Suppressor macrophage treated with lipopolysaccharide for 4 hours (primary cell): ENCODE measurements at regions not wholly inside any gene's neighbourhood (a gene's known extent, or its start where the extent isn't known, plus 50 kb on each side); places are given as distances from the start of the nearest gene placed in this dataset.
"Not testable (repeated sequence)": the region's sequence is repeated elsewhere in the genome, so short reads cannot be mapped to it uniquely, and the experiment has no call there.

Experiments
- DNase-seq: peaks from one replicate; pipeline ENCODE4 v3.0.0-alpha.2; 2020

DNA sequence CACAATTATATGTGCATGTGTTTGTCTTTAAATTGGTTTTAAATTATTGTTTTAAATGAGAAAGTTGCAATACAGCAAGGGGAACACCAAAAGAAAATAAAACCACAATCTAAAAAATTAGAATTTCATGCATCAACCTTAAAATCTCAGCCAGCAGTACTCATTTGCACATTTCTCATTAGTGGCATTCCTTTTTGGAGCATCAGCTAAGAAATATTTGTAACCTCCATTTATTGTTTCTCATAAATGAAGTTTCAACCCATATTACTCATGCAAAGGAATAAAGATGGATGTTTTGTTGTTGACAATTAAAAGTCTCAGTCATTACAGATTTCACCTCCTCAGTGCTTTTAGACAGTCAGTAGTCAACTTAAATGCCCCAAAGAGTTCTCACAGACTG, 160.1 kb downstream of the TBX15 start:
- no peak for DNase-seq

DNA sequence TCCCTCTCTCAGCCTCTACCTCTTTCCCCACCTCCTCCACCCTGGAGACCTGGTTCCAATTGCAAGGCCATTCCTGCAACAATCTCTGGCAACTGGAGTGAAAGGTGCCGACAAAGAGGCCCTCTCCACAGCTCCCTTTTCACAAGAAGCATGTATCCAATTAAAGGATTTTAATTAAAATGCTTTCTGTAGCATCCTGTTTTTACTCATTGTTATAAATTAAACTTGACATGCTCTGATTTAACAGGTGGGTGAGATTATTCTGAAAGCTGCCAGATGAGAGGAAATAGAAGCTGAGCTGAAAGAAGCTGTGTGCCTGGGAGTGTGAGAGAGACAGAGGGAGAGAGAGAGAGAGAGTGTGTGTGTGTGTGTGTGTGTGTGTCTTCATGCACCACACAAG, 160.5 kb downstream of the TBX15 start:
- DNase-seq, result no peak

DNA sequence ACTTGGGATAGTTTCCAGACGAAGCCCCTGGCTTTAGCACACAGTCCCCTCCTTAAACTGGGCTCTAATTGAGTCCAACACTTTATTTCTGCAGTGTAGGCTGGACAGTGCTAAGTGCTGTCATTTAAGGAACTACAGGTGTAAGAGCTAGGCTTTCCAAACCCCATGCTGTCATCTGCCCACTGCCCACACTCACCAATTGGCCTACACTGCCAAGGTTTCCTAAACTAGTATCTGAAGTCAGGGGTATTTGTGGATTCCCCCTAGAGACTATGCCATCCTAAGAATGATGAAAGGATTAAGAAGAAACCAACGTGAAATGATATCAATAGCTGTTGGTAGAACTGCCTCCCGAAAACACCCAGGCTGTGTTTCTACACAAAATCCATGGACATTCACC, 160.9 kb downstream of the TBX15 start:
- DNase-seq, result no peak

DNA sequence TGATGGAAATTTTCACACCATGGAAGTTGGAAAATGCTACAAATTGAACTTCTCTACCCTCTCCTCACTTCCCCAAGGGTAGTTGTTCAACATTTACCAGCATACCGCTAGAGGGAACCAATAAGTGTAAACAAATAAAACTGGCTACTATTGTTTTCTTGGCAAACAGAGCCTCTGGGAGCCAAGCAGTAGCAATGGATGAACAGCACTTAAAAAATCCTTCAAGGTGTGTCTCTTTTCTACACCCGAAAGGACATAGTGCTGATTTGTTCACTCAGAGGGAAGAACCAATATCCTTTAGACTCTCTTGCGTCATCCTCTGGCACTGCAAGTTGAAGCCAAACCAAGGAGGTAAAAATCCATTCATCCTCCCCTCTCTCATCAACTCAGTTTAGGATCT, 161.5 kb downstream of the TBX15 start:
- no peak for DNase-seq

DNA sequence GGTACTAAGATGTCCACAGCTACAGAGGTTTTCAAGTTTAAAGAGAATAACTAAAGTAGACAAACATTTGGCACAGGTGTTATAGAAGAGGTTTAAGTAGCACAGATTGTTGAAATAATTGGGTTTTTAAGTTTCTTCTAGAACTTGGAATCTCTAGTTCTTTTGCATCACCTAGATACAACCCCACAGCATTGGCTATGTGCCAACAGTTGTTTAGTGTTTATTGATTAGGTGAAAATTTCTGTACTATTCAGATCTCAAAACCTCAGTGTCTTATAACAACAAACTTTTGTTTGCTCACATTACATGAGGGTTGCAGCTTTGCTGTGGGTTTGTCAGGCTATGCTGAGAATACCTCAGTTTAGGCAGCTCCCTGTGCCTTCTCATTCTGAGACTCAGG, 162.5 kb downstream of the TBX15 start:
- no peak for DNase-seq

DNA sequence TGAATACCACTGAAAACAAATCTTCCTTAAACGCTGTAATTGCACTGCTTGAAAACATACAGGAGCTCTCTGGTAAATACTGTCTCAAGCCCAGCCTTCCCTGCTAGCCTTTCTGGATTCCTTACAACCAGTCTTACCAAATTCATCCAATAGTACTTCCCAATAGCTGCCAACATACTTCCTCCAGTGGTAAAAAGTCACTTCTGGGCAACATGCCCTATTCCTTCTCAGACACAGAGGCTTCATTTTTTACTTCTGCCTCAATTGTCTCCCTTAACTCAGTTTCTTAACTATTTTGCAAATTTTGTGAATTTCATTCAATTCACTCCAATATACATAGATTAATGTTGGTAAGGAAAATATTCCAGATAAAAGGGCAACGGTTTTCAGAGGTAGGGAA, 166.3 kb downstream of the TBX15 start:
- DNase-seq, result no peak

DNA sequence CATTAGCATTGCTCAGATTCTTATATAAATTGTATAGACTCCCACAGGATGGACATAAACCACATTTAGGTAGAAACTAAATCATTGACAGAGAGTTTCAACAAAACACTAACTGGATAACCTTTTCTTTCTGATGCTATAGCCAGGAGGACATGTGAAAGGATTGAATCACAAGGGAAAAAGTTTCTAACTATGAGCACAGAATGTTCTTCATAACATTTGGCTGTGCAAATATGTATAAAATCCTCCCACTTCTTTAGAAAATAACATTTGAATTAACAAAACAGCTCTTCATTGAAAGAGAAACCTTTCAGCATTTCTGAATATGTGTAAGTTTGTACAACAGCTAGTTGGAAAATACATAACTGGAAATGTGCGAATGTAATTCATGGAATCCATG, 167.3 kb downstream of the TBX15 start:
- no peak for DNase-seq

DNA sequence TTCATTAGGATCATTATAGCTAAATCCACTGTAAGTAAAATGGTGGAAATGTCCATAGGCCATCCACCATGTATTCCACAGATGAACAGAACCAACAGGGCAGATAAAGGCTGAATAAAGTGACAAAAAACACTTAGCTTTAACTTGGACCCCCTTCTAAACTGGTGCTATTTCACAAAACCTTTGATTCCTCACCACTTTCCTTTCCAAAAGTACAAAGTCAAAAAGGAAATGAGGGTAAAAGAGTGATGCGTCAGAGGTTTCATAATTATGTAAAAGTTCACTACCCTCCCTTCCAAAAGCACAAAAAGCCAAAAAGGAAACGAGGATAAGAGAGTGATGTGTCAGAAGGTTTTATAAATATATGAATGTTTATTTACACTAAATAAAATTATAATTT, 172.2 kb downstream of the TBX15 start:
- DNase-seq, result no peak

DNA sequence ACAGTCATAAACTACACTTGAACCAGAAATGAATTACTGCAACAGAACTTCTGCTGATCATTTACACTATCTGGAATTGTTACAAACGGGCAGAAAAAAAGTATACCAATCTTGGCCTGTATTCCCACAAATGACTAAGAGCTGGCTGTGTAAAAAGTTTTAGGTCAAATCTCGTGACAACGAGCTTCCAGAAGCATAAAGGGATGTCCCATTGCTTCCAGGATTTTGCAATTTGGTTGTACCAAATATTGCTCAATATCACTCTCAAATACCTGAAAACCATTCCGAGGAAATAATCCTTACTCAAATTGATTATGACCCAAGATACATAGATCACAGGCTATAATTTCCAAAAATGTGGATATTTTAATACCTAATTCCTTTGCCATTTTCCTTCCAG, 175.6 kb downstream of the TBX15 start:
- no peak for DNase-seq

DNA sequence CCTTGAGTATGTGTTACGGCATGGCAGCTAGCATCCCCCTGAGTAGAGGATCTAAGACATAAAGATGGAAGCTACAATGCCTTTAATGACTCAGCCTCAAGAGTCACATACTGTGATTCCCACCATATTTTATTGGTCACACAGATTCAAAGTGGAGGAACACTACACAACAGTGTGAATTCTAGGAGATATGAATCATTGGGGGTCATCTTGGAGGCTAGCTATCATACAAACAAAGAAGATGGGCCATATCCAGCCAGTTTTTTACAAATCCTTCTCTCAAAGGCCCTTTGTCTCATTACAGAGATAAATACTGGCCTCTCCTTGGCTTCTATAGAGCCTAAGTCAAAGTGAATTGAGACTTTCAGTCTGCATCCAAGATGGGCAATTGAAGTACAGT, 177.0 kb downstream of the TBX15 start:
- no peak for DNase-seq

DNA sequence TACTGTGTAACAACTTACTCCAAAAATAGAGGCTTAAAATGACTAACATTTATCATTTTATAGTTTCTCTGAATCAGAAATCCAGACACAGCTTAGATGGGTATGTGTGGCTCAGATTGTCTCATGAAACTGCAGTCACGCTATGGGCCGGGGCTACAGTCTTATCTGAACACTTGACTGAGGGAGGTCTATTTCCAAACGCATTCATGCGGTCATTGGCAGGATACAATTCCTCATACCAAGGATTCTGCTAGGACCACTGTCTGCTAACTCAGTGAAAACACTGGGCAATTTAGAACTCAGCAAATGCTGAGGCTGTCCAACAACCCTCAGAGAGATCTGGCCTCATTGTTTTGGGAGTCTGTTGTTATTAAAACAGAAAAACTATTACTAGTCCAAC, 178.6 kb downstream of the TBX15 start:
- DNase-seq, result no peak

DNA sequence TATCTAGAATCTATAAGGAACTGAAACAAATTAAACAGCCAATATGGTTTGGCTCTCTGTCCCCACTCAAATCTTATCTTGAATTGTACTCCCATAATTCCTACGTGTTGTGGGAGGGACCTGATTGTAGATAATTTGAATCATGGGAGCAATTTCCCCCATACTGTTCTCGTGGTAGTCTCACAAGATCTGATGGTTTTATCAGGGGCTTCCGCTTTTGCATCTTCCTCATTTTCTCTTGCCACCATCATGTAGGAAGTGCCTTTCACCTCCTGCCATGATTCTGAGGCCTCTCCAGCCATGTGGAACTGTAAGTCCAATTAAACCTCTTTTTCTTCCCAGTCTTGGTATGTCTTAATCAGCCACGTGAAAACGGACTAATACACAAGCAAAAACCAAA, 185.0 kb downstream of the TBX15 start:
- DNase-seq, result not testable (repeated sequence)

DNA sequence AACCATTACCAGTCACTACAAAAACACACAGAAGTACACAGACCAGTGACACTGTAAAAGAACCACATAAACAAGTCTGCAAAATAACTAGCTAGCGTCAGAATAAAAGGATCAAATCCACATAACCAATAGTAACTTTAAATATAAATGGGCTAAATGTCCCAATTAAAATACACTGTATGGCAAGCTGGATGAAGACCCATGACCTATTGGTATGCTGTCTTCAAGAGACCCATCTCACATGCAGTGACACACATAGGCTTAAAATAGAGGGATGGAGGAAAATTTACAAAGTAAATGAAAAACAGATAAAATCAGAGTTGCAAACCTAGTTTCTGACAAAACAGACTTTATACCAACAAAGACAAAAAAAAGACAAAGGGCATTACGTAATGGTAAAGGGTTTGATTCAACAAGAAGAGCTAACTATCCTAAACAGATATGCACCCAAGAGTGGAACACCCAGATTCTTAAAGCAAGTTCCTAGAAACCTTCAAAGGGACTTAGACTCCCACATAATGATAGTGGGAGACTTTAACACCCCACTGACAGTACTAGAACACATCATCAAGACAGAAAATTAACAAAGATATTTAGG, 196.9 kb downstream of the TBX15 start:
- no peak for DNase-seq

DNA sequence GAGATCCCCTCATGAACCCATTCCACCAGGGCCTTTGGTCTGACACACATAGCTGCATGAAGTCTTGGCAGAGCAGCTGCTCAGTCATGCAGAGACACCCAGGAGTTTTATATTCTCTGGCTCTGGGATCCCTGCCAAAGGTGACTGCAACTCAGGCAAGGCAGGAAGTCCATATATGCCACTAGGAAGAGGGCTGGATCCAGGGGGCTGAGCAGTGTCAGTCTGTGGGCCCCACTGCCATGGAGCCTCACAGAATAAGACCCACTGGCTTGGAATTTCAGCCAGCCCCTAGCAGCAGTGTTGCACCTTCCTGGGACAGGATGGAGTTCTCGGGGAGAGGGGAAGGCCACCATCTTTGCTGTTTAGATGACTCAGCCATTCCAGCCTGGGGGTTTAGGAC, 199.7 kb downstream of the TBX15 start:
- DNase-seq, result no peak

DNA sequence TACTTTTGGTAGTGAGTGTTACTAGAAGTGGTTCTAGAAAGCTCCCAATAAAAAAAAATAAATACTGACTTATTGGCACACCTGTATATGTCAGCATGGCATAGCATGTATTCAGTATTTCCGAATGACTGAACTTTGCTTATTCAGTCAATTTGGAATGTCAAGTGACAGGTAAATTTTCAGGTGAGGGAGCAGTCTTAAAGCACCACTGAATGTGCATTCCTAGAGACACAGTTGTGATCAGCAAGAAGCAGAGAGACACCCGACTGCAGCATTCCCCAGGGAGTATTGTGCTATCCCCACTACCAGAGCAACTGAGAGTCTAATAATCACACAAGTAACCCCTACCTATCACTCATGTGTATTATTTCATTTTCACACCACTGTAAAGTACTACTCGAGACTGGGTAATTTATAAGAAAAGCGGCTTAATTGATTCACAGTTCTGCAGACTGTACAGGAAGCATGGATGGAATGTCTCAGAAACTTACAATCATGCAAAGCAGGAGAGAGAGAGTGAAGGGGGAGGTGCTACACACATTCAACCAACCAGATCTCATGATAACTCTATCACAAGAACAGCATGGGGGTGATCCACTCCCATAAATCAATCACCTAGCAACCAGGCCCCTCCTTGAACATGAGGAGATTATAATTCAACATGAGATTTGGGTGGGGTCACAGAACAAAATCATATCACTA, 201.5 kb downstream of the TBX15 start:
- DNase-seq, result no peak

DNA sequence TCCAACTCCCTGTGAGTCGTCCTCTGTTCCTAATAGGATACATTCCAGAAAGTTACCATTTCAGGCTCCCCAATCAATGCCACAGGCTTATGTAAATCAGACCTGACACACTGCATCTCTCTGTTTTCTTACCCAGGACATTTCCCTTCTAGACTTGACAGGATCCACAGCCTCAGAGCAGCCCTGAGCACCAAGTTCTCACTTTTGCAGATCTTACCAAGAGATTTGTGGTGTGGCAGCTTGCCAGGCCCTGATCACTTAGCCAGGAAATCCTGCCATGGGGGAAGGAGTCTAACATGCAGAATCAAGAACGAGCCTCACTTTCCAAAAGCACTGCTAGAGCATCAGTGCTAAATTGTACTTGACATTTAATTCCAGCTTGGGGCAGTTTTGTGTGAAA, 202.9 kb downstream of the TBX15 start:
- DNase-seq, result no peak

DNA sequence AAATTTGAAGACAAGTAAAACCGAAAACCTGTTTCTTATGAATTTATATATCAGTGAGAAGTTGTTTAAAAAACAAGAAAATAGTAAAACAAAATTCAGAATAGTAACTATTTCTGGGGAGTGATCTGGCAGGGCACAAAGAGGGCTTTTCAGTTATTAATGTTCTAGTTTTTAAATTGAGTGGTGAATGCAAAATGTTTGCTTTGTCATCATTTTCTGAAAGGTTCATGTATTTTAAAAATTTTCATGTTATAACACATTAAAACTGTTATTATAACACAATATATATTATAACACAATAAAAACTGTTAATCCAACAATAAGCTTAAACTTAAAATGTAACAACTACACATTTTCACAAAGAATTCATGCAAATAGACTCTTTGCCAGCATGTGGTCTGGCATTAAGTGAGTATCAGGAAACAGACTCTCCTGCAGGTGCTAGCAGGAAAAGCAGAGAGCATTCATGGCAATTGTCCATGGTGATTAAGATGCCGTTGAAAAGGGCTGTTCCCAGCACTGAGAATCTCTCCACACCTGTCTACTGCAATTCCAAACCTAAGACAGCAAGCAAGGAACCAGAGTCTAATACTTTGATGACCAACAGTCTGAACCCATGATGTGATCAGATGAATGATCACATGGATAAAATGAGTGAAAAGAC, 204.9 kb downstream of the TBX15 start:
- DNase-seq, result no peak

DNA sequence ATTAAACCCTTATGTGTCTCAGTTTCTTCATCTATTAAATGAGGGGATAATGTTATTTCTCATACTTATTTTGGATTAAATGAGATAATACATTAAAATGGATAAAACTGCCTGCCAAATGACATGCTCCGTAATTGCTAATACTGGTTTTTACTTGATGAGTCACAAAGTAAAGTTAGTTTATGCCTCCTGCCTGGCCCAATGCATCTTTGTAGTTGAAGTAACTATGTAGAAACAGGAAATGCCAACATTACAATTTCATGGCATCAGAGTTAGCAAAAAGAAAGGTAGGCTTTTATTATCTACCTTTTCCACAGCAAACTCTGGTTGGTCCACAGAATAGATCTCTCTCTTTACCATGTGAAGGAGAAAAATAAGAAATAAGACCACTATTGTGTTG, 214.5 kb downstream of the TBX15 start:
- DNase-seq, result no peak

DNA sequence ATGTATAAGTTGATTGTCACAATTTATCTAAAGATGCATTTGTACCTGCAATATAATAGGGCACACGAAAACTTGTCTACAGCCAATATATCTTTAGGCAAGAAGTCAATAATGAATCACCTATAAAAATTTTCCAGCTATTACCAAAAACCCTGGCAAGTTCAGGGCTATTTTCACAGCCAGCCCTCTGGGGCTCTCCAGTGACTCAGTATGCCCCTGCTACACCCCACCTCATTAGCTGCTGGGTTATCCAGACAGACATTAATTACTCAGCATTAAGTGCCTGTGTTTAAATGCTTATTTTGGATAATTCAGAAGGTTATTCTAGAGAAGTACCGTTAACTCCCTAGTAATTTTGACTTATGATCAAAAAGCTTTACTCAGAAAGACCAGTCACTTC, 220.2 kb downstream of the TBX15 start:
- DNase-seq, result no peak

DNA sequence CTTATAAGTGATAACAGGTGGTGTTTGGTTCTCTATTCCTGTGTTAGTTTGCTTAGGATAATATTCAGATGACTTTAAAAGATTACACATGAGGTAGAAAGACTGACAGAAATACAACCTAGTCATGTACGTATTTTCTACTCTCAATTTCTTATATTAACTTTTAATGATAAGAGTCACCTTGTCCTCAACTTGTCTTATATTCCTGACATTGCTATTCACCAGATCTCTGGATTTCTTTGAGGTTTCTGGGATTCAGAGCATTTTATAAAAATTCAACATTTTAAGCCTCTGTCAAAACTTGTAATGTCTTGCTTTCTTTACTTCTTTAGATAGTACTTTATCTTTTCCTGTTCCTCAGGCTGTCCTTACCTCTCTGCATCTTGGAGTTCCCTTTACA, 234.2 kb downstream of the TBX15 start:
- no peak for DNase-seq

DNA sequence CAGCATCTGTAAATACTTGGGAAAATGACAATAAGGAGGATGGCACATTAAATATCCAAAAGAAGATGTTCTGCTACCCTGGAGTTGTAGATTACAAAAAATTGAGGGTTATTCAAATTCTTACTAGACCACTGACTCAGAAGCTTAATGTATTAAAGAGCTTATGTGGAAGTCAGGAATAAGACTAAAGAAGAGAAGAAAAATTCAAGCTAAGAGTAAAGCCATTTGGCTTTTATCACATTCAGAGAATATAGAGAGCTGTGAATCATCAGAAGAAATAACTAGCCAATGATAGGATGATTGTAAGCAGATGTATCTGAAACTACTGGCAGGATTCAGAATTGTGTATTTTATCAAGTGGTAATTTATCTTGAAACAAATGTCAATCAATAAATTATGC, 237.0 kb downstream of the TBX15 start:
- no peak for DNase-seq

DNA sequence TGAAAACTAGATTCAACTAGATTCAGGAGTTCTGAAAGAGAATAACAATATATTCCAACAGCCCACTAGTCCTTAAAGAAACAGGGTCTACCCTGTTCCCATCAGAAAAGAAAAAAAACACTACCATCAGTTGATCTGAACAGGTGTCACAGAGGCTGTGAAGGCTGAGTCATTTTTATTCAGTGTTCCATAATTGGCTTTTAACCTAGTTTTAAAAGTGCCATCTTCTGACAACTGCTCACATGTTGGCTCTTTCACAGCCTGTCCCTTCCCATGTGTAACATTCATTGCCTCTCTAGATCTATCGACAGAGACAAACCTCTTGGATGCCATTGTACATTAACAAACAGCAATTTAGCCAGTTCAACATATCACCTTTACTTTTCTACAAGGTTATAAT, 243.7 kb downstream of the TBX15 start:
- DNase-seq, result no peak

DNA sequence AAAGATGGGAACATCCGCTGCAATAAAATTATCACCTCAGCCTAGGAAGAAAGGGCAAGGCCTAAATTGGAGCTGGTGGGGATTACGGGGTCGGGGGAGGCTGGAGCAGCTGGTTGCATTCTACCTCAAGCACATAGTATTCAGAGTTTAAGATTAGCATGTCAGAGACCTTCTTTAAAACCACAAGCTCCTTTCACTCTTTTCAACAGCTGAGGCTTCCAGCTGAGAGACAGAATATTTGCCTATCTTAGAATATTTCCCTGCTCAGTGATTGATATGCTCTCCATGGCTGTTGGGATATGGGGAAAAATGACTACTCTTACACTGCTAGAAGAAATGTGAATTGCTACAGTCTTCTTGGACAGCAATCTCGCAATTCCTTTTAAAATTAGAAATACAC, 248.6 kb downstream of the TBX15 start:
- no peak for DNase-seq

DNA sequence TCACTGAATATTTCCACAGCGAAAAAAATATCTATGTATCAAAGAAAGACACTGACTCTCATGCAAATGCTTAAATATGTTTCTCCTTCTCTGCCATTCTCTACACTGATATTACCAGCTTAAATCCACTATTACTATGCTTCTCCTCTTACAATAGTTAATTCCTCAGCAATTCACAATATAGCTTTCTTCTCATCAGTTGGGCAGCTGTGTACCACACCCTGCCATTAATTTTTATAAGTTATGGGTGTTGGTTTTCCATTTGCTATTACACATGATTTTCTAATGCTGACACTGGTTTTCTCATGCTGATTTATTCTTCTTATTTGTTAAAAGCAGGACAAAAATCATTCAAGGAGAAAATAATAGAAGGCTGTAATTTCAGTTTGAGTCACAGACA, 251.8 kb downstream of the TBX15 start:
- DNase-seq, result no peak

DNA sequence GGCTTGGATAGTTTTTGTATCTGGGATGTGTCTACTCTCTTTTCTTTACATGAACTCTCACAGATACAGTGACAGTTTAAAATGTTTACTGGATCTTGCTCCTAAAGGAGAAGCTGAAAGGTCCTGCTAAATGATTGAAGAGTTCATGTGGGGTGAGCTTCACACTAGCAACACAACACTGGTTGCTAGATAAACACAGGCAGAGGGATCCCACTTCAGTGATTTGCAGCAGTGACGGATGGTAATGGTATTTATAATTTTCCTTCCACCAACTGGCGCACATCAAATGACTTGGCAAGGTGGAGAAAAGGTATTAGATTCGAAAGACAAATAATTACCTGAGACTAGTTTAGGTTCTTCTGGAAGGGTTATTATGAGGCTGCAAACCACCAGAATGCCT, 270.2 kb downstream of the TBX15 start:
- no peak for DNase-seq
